ACC112 (cell line): ENCODE measurements at regions not wholly inside any gene's neighbourhood (a gene's known extent, or its start where the extent isn't known, plus 50 kb on each side); places are given as distances from the start of the nearest gene placed in this dataset.

Experiments
- H2AFZ ChIP-seq: fragments of 200-600 bp; sonication (generic); one replicate; pipeline ENCODE4 v1.6.0; 2017; ENCODE audit warnings: antibody characterized with exemption, low read length; ENCODE audit not compliant: unreplicated experiment
- H3K27ac ChIP-seq: fragments of 200-600 bp; sonication (generic); 2 replicates; pipeline ENCODE4 v1.5.1; 2014; ENCODE audit warnings: low read depth, mild to moderate bottlenecking, antibody characterized with exemption, low read length, moderate library complexity
- H3K27me3 ChIP-seq: fragments of 200-600 bp; sonication (generic); 2 replicates; pipeline ENCODE4 v1.6.1; 2014; ENCODE audit warnings: mild to moderate bottlenecking, antibody characterized with exemption, low read length, moderate library complexity, mixed read lengths; ENCODE audit not compliant: insufficient read depth
- H3K36me3 ChIP-seq: fragments of 200-600 bp; sonication (generic); 2 replicates; pipeline ENCODE4 v1.6.1; 2016; ENCODE audit warnings: mild to moderate bottlenecking, antibody characterized with exemption, low read length, moderate library complexity, mixed read lengths; ENCODE audit not compliant: insufficient read depth
- H3K4me1 ChIP-seq: fragments of 200-600 bp; sonication (generic); one replicate; pipeline ENCODE4 v1.6.1; 2016; ENCODE audit warnings: low read length, mixed read lengths; ENCODE audit not compliant: insufficient read depth, unreplicated experiment, control insufficient read depth
- H3K4me3 ChIP-seq: fragments of 200-600 bp; sonication (generic); 2 replicates; pipeline ENCODE4 v1.5.1; 2014; ENCODE audit warnings: mild to moderate bottlenecking, low read depth, low read length
- H3K79me2 ChIP-seq: fragments of 200-600 bp; sonication (generic); one replicate; pipeline ENCODE4 v1.6.0; 2016; ENCODE audit warnings: low read length; ENCODE audit not compliant: control insufficient read depth, unreplicated experiment, insufficient read depth

GRCh38 chrX:44431194-44431593 lies 87.7 kb upstream of the EFHC2 start:
- H3K4me1 ChIP-seq = peaks cover 5% of the 10 kb centered on the region
- H3K4me3 ChIP-seq = no peak overlapping the region
- H2AFZ ChIP-seq = no peak overlapping the region
- no peak overlapping the region for H3K27ac ChIP-seq
- H3K36me3 ChIP-seq = no peaks in the 10 kb centered on the region
- no peaks in the 10 kb centered on the region for H3K79me2 ChIP-seq
- H3K27me3 ChIP-seq = no peaks in the 10 kb centered on the region

GRCh38 chrX:44428989-44429627 lies 85.6 kb upstream of the EFHC2 start:
- Histone ChIP-seq H2AFZ (no peak overlapping the region), H3K4me1 (peaks cover 5% of the 10 kb centered on the region), H3K79me2 (no peaks in the 10 kb centered on the region), H3K27ac (no peak overlapping the region), H3K4me3 (no peak overlapping the region), H3K27me3 (no peaks in the 10 kb centered on the region), H3K36me3 (no peaks in the 10 kb centered on the region)

GRCh38 chrX:44422631-44423030 lies 79.2 kb upstream of the EFHC2 start:
- H3K36me3 ChIP-seq = no peaks in the 10 kb centered on the region
- no peak overlapping the region for H3K27ac ChIP-seq
- H3K4me1 ChIP-seq = no peaks in the 10 kb centered on the region
- H2AFZ ChIP-seq = no peak overlapping the region
- H3K79me2 ChIP-seq = no peaks in the 10 kb centered on the region
- no peaks in the 10 kb centered on the region for H3K27me3 ChIP-seq
- H3K4me3 ChIP-seq = no peak overlapping the region

- Histone ChIP-seq H3K27me3 (no peaks in the 10 kb centered on the region), H3K79me2 (no peaks in the 10 kb centered on the region), H3K4me1 (no peaks in the 10 kb centered on the region), H3K27ac (no peak overlapping the region), H3K4me3 (no peak overlapping the region), H2AFZ (no peak overlapping the region), H3K36me3 (no peaks in the 10 kb centered on the region)
Measured at GRCh38 chrX:44415639-44416386, 72.3 kb upstream of the EFHC2 start.

- no peaks in the 10 kb centered on the region for H3K36me3 ChIP-seq
- H3K79me2 ChIP-seq = no peaks in the 10 kb centered on the region
- H2AFZ ChIP-seq = peak overlapping the region; percentile 25
- H3K27ac ChIP-seq = peak overlapping the region; percentile 71
- no peaks in the 10 kb centered on the region for H3K27me3 ChIP-seq
- H3K4me1 ChIP-seq = peaks cover 25% of the 10 kb centered on the region
- no peak overlapping the region for H3K4me3 ChIP-seq
Measured at GRCh38 chrX:44401151-44401550, 57.7 kb upstream of the EFHC2 start.

GRCh38 chrX:44400588-44400987 lies 57.1 kb upstream of the EFHC2 start:
- no peaks in the 10 kb centered on the region for H3K27me3 ChIP-seq
- no peaks in the 10 kb centered on the region for H3K79me2 ChIP-seq
- H2AFZ ChIP-seq = no peak overlapping the region
- peaks cover 25% of the 10 kb centered on the region for H3K4me1 ChIP-seq
- H3K36me3 ChIP-seq = no peaks in the 10 kb centered on the region
- no peak overlapping the region for H3K4me3 ChIP-seq
- peak overlapping the region; percentile 71 for H3K27ac ChIP-seq

- H3K4me3 ChIP-seq = no peak overlapping the region
- no peak overlapping the region for H2AFZ ChIP-seq
- peaks cover 25% of the 10 kb centered on the region for H3K4me1 ChIP-seq
- H3K79me2 ChIP-seq = no peaks in the 10 kb centered on the region
- no peaks in the 10 kb centered on the region for H3K27me3 ChIP-seq
- H3K27ac ChIP-seq = peak overlapping the region; percentile 51
- H3K36me3 ChIP-seq = no peaks in the 10 kb centered on the region
Measured at GRCh38 chrX:44400161-44400560, 56.7 kb upstream of the EFHC2 start.
